ENCODE measurements at regions not wholly inside any gene's neighbourhood (a gene's known extent, or its start where the extent isn't known, plus 50 kb on each side); places are given as distances from the start of the nearest gene placed in this dataset.
"Not testable (repeated sequence)": the region's sequence is repeated elsewhere in the genome, so short reads cannot be mapped to it uniquely, and the experiment has no call there.

DNA sequence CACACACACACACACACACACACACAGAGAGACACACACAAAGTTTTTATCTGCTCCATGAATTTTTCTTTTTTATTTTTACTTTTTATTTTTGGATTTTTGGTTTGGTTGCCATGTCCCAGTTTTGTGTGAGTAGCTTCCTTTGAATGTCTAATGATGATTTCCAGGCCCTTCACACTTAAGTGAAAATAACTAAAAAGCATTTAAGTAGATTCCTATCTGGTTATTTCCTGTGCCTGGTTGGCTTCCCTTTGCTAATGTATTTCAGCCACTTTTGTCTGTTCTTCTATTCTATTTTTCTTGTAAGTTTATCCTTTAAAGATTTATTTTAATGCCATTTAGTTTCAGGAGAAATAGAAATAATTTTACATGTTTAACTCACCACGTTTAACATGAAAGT is 755.4 kb downstream of the SLC6A15 start:
- H3K4me3 ChIP-seq (ENCODE audit: low read length): no peak overlapping the region
- no peaks in the 10 kb centered on the region for H3K4me1 ChIP-seq (ENCODE audit: control insufficient read depth, insufficient read depth, low read length)
- H3K27ac ChIP-seq (ENCODE audit: low read depth, low read length): no peak overlapping the region
- H3K9ac ChIP-seq (ENCODE audit: low read length): no peak overlapping the region
- H3K27me3 ChIP-seq (ENCODE audit: control insufficient read depth, insufficient read depth, low read length): no peaks in the 10 kb centered on the region
- H3K36me3 ChIP-seq (ENCODE audit: control insufficient read depth, insufficient read depth, low read length): no peaks in the 10 kb centered on the region

DNA sequence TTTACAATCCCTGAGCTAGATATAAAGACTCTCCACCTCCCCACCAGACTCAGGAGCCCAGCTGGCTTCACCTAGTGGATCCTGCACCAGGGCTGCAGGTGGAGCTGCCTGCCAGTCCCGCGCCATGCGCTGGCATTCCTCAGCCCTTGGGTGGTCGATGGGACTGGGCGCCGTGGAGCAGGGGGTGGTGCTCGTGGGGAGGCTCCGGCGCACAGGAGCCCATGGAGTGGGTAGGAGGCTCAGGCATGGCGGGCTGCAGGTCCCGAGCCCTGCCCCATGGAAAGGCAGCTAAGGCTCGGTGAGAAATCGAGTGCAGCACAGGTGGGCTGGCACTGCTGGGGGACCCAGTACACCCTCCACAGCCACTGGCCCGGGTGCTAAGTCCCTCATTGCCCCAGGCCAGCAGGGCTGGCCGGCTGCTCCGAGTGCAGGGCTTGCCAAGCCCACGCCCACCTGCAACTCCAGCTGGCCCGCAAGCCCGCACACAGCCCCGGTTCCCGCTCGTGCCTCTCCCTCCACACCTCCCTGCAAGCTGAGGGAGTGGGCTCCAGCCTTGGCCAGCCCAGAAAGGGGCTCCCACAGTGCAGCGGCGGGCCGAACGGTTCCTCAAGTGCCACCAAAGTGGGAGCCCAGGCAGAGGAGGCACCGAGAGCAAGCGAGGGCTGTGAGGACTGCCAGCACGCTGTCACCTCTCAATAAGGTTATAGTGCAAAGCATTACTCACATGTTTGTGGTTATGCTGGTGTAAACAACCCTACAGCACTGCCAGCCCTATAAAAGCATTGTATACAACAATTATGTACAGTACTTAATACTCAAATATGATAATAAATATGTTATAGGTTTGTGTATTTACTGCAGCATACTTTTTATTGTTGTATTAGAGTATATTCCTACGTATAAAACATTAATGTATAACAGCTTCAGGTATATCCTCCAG is 757.3 kb downstream of the SLC6A15 start:
- not testable (repeated sequence) for H3K36me3 ChIP-seq (ENCODE audit: control insufficient read depth, insufficient read depth, low read length); H3K9ac ChIP-seq (ENCODE audit: low read length); H3K4me3 ChIP-seq (ENCODE audit: low read length); H3K27me3 ChIP-seq (ENCODE audit: control insufficient read depth, insufficient read depth, low read length); H3K4me1 ChIP-seq (ENCODE audit: control insufficient read depth, insufficient read depth, low read length); H3K27ac ChIP-seq (ENCODE audit: low read depth, low read length)

DNA sequence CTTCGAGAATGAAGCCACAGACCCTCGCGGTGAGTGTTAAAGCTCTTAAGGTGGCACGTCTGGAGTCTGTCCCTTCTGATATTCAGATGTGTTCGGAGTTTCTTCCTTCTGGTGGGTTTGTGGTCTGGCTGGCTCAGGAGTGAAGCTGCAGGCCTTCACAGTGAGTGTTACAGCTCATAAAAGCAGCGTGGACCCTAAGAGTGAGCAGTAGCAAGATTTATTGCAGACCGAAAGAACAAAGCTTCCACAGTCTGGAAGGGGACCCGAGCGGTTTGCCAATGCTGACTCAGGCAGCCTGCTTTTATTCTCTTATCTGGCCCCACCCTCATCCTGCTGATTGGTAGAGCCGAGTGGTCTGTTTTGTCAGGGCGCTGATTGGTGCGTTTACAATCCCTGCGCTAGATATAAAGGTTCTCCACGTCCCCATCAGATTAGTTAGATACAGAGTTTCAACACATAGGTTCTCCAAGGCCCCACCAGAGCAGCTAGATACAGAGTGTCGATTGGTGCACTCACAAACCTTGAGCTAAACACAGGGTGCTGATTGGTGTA is 758.1 kb downstream of the SLC6A15 start:
- H3K4me1 ChIP-seq (ENCODE audit: control insufficient read depth, insufficient read depth, low read length); H3K4me3 ChIP-seq (ENCODE audit: low read length); H3K27ac ChIP-seq (ENCODE audit: low read depth, low read length); H3K27me3 ChIP-seq (ENCODE audit: control insufficient read depth, insufficient read depth, low read length); H3K9ac ChIP-seq (ENCODE audit: low read length); H3K36me3 ChIP-seq (ENCODE audit: control insufficient read depth, insufficient read depth, low read length): not testable (repeated sequence)

DNA sequence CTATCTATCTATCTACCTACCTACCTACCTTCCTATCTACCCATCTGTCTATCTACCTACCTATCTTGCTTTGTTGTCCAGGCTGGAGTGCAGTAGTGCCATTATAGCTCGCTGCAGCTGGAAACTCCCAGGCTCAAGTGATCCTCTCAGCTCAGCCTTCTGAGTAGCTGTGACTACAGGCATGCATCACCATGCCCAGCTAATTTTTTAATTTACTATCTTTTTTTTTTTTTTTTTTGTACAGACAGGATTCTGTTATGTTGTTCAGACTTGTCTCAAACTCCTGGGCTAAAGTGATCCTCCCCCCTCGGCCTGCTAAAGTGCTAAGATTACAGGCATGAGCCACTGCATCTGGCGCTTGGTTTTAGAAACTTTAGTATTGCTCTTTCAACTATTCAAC is 762.4 kb downstream of the SLC6A15 start:
- Histone ChIP-seq H3K27me3 (ENCODE audit: control insufficient read depth, insufficient read depth, low read length) (no peaks in the 10 kb centered on the region), H3K4me3 (ENCODE audit: low read length) (no peak overlapping the region), H3K9ac (ENCODE audit: low read length) (no peak overlapping the region), H3K27ac (ENCODE audit: low read depth, low read length) (no peak overlapping the region), H3K4me1 (ENCODE audit: control insufficient read depth, insufficient read depth, low read length) (no peaks in the 10 kb centered on the region), H3K36me3 (ENCODE audit: control insufficient read depth, insufficient read depth, low read length) (no peaks in the 10 kb centered on the region)

DNA sequence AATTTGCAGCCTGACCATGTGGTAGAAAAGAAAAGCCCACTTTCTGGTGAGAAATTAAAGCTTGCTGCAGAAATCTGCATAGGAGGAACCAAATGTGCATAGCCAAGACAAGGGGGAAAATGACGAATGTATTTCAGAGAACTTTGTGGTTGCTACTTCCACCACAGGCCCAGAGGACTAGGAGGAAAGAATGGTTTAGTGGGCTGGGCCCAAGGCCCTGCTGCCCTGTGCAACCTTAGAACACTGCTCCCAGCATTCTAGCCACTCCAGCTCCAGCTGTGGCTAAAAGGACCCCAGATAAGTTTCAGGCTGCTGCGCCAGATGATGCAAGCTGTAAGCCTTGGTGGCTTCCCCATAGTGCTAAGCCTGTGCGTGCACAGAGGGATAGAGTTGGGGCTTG is 764.3 kb downstream of the SLC6A15 start:
- Histone ChIP-seq H3K9ac (ENCODE audit: low read length) (no peak overlapping the region), H3K27me3 (ENCODE audit: control insufficient read depth, insufficient read depth, low read length) (no peaks in the 10 kb centered on the region), H3K27ac (ENCODE audit: low read depth, low read length) (no peak overlapping the region), H3K36me3 (ENCODE audit: control insufficient read depth, insufficient read depth, low read length) (no peaks in the 10 kb centered on the region), H3K4me1 (ENCODE audit: control insufficient read depth, insufficient read depth, low read length) (no peaks in the 10 kb centered on the region), H3K4me3 (ENCODE audit: low read length) (no peak overlapping the region)

DNA sequence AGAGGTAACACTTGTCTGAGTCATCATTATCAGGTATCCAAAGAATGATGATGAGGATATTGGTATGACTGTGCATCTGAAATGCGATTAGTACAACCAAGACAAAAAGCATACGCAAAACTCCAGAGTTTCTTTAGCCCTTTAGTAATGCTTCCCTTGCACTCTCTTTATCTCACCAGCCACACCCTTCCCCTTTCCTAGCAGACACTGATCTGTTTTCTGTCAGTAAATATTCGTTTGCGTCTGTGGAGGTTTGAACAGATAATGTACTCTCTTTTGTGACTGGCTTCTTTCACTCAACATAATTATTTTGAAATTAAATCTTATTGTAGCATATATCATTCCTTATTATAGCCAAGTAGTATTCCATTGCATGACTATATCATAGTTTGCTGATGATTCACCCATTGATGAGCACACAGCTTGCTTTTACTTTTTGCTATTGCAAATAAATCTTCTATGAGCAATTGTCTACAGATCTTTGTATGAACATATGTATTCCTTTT is 775.7 kb downstream of the SLC6A15 start:
- Histone ChIP-seq H3K36me3 (ENCODE audit: control insufficient read depth, insufficient read depth, low read length) (no peaks in the 10 kb centered on the region), H3K9ac (ENCODE audit: low read length) (no peak overlapping the region), H3K27ac (ENCODE audit: low read depth, low read length) (no peak overlapping the region), H3K4me1 (ENCODE audit: control insufficient read depth, insufficient read depth, low read length) (no peaks in the 10 kb centered on the region), H3K4me3 (ENCODE audit: low read length) (no peak overlapping the region), H3K27me3 (ENCODE audit: control insufficient read depth, insufficient read depth, low read length) (no peaks in the 10 kb centered on the region)

DNA sequence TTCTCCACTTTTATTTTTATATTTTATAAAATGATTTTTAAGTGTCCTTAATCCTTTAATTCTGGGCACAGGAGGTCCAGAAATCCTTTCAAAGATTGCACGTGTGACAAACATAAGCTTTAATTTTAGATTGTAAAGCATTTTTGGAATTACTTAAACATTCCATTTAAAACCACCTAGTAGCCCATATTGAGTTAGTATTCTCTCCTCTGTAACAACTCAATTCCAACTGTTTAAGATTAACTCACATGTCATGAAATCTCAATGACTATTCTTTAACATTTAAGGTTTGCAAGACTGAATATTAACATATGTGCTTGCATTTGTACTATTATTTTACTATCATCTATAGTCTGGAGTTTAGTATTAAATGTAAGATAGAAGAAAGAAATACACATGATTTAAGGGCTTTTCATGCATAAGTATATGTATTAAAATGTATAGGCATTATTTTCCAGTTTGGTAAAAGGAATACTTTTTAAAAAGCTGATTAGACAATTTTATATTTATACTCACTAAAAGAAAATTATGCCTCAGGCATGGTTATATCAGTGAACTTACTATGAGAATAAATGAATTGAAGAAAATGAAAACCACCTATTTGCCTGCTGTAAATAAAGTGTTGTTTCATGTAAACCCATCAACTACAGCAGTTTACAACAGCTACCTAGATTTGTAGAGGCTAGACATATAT is 776.9 kb downstream of the SLC6A15 start:
- no peak overlapping the region for H3K4me3 ChIP-seq (ENCODE audit: low read length)
- H3K36me3 ChIP-seq (ENCODE audit: control insufficient read depth, insufficient read depth, low read length): no peaks in the 10 kb centered on the region
- H3K9ac ChIP-seq (ENCODE audit: low read length): no peak overlapping the region
- H3K27ac ChIP-seq (ENCODE audit: low read depth, low read length): no peak overlapping the region
- H3K27me3 ChIP-seq (ENCODE audit: control insufficient read depth, insufficient read depth, low read length): no peaks in the 10 kb centered on the region
- H3K4me1 ChIP-seq (ENCODE audit: control insufficient read depth, insufficient read depth, low read length): no peaks in the 10 kb centered on the region

DNA sequence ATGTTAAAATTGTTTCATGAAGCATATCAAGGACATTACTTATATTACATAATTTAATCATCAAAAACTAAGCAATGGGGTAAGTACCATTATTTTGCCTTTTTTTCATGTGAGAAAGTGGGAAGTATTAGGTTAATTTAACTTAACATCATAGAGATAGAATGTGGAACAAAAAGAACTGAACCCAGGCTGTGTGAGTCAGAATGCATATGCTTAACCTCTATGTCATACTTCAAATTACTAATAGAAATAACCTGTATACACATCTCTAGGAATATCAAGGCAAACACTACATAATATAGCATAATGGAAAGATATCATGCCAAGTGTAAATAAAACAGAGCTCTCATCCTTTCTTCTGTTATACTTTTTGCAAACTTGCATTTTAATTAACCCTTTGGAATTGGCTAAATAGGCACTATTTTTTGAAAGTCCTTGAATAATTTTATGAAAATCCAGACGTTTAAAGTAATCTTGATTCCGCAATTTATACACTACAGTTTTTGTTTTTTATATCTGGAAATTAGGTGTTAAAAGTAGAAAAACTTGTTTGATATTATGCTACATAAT is 777.7 kb downstream of the SLC6A15 start:
- Histone ChIP-seq H3K4me3 (ENCODE audit: low read length) (no peak overlapping the region), H3K9ac (ENCODE audit: low read length) (no peak overlapping the region), H3K27ac (ENCODE audit: low read depth, low read length) (no peak overlapping the region), H3K4me1 (ENCODE audit: control insufficient read depth, insufficient read depth, low read length) (no peaks in the 10 kb centered on the region), H3K36me3 (ENCODE audit: control insufficient read depth, insufficient read depth, low read length) (no peaks in the 10 kb centered on the region), H3K27me3 (ENCODE audit: control insufficient read depth, insufficient read depth, low read length) (no peaks in the 10 kb centered on the region)

DNA sequence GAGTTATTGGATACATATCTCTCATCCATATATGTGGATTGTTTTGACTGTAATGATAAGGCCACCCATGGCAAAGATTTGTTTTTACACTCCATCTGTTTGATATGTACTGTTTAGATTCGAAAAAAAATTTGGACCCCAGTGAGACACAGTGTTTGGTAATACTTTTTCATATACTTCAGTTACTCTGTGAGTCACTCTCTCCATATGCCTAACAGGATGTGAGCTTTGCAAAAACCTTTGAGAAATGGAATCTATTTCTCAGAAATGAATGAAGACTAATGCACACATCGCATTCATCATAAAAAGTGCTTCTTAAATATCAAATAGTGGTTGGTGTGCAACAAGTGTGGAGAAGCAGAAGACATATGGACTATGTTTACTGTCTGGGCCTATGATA is 781.5 kb downstream of the SLC6A15 start:
- Histone ChIP-seq H3K36me3 (ENCODE audit: control insufficient read depth, insufficient read depth, low read length) (no peaks in the 10 kb centered on the region), H3K9ac (ENCODE audit: low read length) (no peak overlapping the region), H3K4me1 (ENCODE audit: control insufficient read depth, insufficient read depth, low read length) (no peaks in the 10 kb centered on the region), H3K27ac (ENCODE audit: low read depth, low read length) (no peak overlapping the region), H3K27me3 (ENCODE audit: control insufficient read depth, insufficient read depth, low read length) (no peaks in the 10 kb centered on the region), H3K4me3 (ENCODE audit: low read length) (no peak overlapping the region)

DNA sequence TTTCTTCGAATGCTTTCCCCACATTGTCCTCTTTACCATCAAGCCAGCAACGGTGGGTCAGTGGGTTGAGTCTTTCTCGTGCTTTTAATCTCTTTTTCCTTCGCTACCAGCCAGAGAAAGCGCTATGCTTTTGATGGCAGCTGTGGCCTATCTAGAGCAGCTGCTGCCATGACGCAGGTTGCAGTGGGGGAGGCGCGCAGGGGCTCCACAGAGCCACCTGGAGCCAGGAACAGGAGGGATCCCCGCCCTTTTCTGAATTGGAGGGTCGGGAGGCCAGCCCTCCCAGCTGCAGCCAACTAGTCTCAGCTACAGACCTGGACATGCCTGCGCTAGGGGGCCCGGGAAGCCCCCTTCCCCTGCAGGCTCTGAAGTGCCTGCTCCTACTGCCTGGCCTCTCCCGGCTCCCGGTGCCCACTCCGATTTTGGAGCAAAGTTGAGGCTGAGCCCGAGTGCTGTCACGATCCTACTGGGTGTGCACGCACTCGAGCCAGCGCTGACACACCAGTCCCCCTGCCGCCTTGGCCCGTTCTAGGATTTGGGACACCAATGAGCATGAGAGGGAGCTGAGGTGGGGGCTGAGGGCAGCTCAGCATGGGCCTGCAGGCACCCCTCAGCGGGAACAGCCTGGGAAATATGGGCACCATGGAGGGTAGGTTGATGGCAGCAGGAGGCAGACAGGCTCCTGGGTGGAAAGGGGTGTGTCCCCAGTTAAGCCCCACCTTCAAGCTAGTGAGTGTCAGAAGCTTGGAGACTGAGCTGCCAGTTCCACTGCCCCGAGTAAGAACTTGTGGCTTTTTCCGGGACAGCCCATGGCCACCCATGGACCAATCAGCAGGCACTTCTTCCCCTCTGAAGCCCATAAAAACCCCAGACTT is 784.2 kb downstream of the SLC6A15 start:
- H3K9ac ChIP-seq (ENCODE audit: low read length): no peak overlapping the region
- H3K4me3 ChIP-seq (ENCODE audit: low read length): no peak overlapping the region
- H3K27me3 ChIP-seq (ENCODE audit: control insufficient read depth, insufficient read depth, low read length): no peaks in the 10 kb centered on the region
- no peaks in the 10 kb centered on the region for H3K36me3 ChIP-seq (ENCODE audit: control insufficient read depth, insufficient read depth, low read length)
- no peak overlapping the region for H3K27ac ChIP-seq (ENCODE audit: low read depth, low read length)
- H3K4me1 ChIP-seq (ENCODE audit: control insufficient read depth, insufficient read depth, low read length): no peaks in the 10 kb centered on the region

DNA sequence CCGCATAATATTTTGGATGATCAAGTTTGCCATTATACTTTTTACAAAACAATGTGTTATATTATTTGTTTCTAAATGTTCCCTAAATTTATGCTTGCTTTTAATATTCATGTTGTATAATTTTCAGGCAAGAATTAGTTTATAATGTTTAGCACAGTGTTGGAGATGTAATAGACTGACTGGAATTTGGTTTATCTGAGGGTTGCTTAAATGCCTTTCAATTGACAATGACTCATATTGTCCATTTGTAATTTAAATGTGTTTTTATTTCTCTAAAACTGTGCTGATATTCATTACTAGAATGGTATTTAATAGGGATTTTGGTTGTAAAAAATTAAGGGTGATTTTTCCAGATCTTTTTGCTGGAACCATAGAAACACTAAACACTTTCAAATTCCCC is 788.4 kb downstream of the SLC6A15 start:
- H3K27me3 ChIP-seq (ENCODE audit: control insufficient read depth, insufficient read depth, low read length): no peaks in the 10 kb centered on the region
- no peaks in the 10 kb centered on the region for H3K4me1 ChIP-seq (ENCODE audit: control insufficient read depth, insufficient read depth, low read length)
- no peak overlapping the region for H3K4me3 ChIP-seq (ENCODE audit: low read length)
- no peak overlapping the region for H3K9ac ChIP-seq (ENCODE audit: low read length)
- no peak overlapping the region for H3K27ac ChIP-seq (ENCODE audit: low read depth, low read length)
- H3K36me3 ChIP-seq (ENCODE audit: control insufficient read depth, insufficient read depth, low read length): no peaks in the 10 kb centered on the region

DNA sequence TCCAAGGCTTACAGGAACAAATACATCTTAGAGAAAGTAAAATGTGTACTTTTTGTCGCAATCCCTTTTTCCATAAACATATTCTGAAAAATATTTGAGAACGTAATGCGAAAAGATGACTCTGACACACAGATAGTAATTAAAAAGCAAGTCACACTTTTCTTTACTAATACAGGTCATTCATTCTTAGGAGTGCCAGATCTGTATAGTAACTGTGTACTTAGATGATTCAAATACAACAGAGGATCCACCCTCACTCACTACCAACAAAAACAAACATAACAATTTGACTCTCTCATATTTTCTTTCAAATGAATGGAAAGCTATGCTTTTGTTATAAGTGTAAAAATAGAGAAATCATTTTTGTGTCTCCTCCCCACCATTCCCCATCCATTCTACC is 795.4 kb downstream of the SLC6A15 start:
- H3K9ac ChIP-seq (ENCODE audit: low read length): no peak overlapping the region
- no peak overlapping the region for H3K4me3 ChIP-seq (ENCODE audit: low read length)
- H3K36me3 ChIP-seq (ENCODE audit: control insufficient read depth, insufficient read depth, low read length): no peaks in the 10 kb centered on the region
- H3K27me3 ChIP-seq (ENCODE audit: control insufficient read depth, insufficient read depth, low read length): no peaks in the 10 kb centered on the region
- no peak overlapping the region for H3K27ac ChIP-seq (ENCODE audit: low read depth, low read length)
- H3K4me1 ChIP-seq (ENCODE audit: control insufficient read depth, insufficient read depth, low read length): no peaks in the 10 kb centered on the region

All from rectal smooth muscle tissue (tissue), 1 donor.